ENCODE measurements at regions not wholly inside any gene's neighbourhood (a gene's known extent, or its start where the extent isn't known, plus 50 kb on each side); places are given as distances from the start of the nearest gene placed in this dataset.

GRCh38 chr2:235139956-235140800 is 188.4 kb downstream of the SH3BP4 start:
- no peak for DNase-seq (ENCODE audit: extremely low spot score)
- POLR2A ChIA-PET, result no interaction called here
- TF ChIP-seq L3MBTL2 (conservative IDR thresholded peaks at IDR 0.05) (no peak), SP1 (IDR thresholded peaks at IDR 0.05) (no peak), BHLHE40 (IDR thresholded peaks at IDR 0.05; ENCODE audit: borderline replicate concordance) (no peak), ZNF384 (IDR thresholded peaks at IDR 0.05) (no peak), FOXA1 (IDR thresholded peaks at IDR 0.05) (no peak), FOXM1 (IDR thresholded peaks at IDR 0.05; ENCODE audit: borderline replicate concordance) (no peak), LEF1 (IDR thresholded peaks at IDR 0.05; ENCODE audit: borderline replicate concordance) (no peak), SUZ12 (IDR thresholded peaks at IDR 0.05) (no peak), FOXK2 (IDR thresholded peaks at IDR 0.05) (no peak), CTBP1 (IDR thresholded peaks at IDR 0.05; ENCODE audit: borderline replicate concordance) (no peak), NFRKB (IDR thresholded peaks at IDR 0.05) (no peak)
- CTCF ChIA-PET, result interaction anchor here (0.6 kb wide), 1 partner anchor 453 kb away, joined by 3 read pairs; no protein-coding TSS in a partner anchor

- CTCF ChIA-PET, result interaction anchor here (0.6 kb wide), 1 partner anchor 452 kb away, joined by 3 read pairs; no protein-coding TSS in a partner anchor
- no peak for DNase-seq (ENCODE audit: extremely low spot score)
- TF ChIP-seq LEF1 (IDR thresholded peaks at IDR 0.05; ENCODE audit: borderline replicate concordance) (no peak), TARDBP (IDR thresholded peaks at IDR 0.05) (no peak), FOXA1 (IDR thresholded peaks at IDR 0.05) (no peak), HDGF (IDR thresholded peaks at IDR 0.05; ENCODE audit: borderline replicate concordance) (no peak), SP1 (IDR thresholded peaks at IDR 0.05) (no peak), ARNT (IDR thresholded peaks at IDR 0.05) (no peak), FOXK2 (IDR thresholded peaks at IDR 0.05) (no peak), NFRKB (IDR thresholded peaks at IDR 0.05) (no peak), PKNOX1 (IDR thresholded peaks at IDR 0.05) (no peak)
- POLR2A ChIA-PET, result no interaction called here
These were observed 188.9 kb downstream of the SH3BP4 start for GRCh38 chr2:235140801-235141081.

- TF ChIP-seq BHLHE40 (IDR thresholded peaks at IDR 0.05; ENCODE audit: borderline replicate concordance) (no peak), ZNF384 (IDR thresholded peaks at IDR 0.05) (no peak), SP1 (IDR thresholded peaks at IDR 0.05) (no peak), CTBP1 (IDR thresholded peaks at IDR 0.05; ENCODE audit: borderline replicate concordance) (no peak), FOXK2 (IDR thresholded peaks at IDR 0.05) (no peak), SUZ12 (IDR thresholded peaks at IDR 0.05) (no peak), HDGF (IDR thresholded peaks at IDR 0.05; ENCODE audit: borderline replicate concordance) (no peak), LEF1 (IDR thresholded peaks at IDR 0.05; ENCODE audit: borderline replicate concordance) (no peak), PKNOX1 (IDR thresholded peaks at IDR 0.05) (no peak), NFRKB (IDR thresholded peaks at IDR 0.05) (no peak), FOXM1 (IDR thresholded peaks at IDR 0.05; ENCODE audit: borderline replicate concordance) (no peak), TARDBP (IDR thresholded peaks at IDR 0.05) (no peak), ARNT (IDR thresholded peaks at IDR 0.05) (no peak), FOXA1 (IDR thresholded peaks at IDR 0.05) (no peak), L3MBTL2 (conservative IDR thresholded peaks at IDR 0.05) (no peak), ELF4 (IDR thresholded peaks at IDR 0.05) (no peak)
- ChIA-PET POLR2A (no interaction called here), CTCF (no interaction called here)
- no peak for DNase-seq (ENCODE audit: extremely low spot score)
These were observed 189.8 kb downstream of the SH3BP4 start for GRCh38 chr2:235141411-235142128.

- DNase-seq (ENCODE audit: extremely low spot score), result no peak
- POLR2A ChIA-PET, result no interaction called here
- TF ChIP-seq FOXM1 (IDR thresholded peaks at IDR 0.05; ENCODE audit: borderline replicate concordance), result no peak
- no peak for TF ChIP-seq FOXA1 (IDR thresholded peaks at IDR 0.05)
- TF ChIP-seq L3MBTL2 (conservative IDR thresholded peaks at IDR 0.05), result no peak
- no peak for TF ChIP-seq CTBP1 (IDR thresholded peaks at IDR 0.05; ENCODE audit: borderline replicate concordance)
- no peak for TF ChIP-seq LEF1 (IDR thresholded peaks at IDR 0.05; ENCODE audit: borderline replicate concordance)
- TF ChIP-seq FOXK2 (IDR thresholded peaks at IDR 0.05), result no peak
- TF ChIP-seq HDGF (IDR thresholded peaks at IDR 0.05; ENCODE audit: borderline replicate concordance), result no peak
- no peak for TF ChIP-seq PKNOX1 (IDR thresholded peaks at IDR 0.05)
- CTCF ChIA-PET, result interaction anchor here (0.6 to 0.7 kb wide), 3 partner anchors 354 to 651 kb away, joined by 4 to 9 read pairs (median 4); no protein-coding TSS in a partner anchor
These were observed 190.8 kb downstream of the SH3BP4 start for GRCh38 chr2:235142601-235143000.

GRCh38 chr2:235143789-235144188 is 192.0 kb downstream of the SH3BP4 start:
- TF ChIP-seq LEF1 (IDR thresholded peaks at IDR 0.05; ENCODE audit: borderline replicate concordance), result no peak
- ChIA-PET POLR2A (no interaction called here), CTCF (no interaction called here)
- no peak for DNase-seq (ENCODE audit: extremely low spot score)

- ChIA-PET POLR2A (no interaction called here), CTCF (no interaction called here)
- TF ChIP-seq HDGF (IDR thresholded peaks at IDR 0.05; ENCODE audit: borderline replicate concordance) (no peak), CTBP1 (IDR thresholded peaks at IDR 0.05; ENCODE audit: borderline replicate concordance) (no peak), FOXA1 (IDR thresholded peaks at IDR 0.05) (no peak), ELF4 (IDR thresholded peaks at IDR 0.05) (no peak), FOXM1 (IDR thresholded peaks at IDR 0.05; ENCODE audit: borderline replicate concordance) (no peak), SUZ12 (IDR thresholded peaks at IDR 0.05) (no peak), TARDBP (IDR thresholded peaks at IDR 0.05) (no peak), PKNOX1 (IDR thresholded peaks at IDR 0.05) (no peak), L3MBTL2 (conservative IDR thresholded peaks at IDR 0.05) (no peak), ZNF384 (IDR thresholded peaks at IDR 0.05) (no peak), ARNT (IDR thresholded peaks at IDR 0.05) (no peak), LEF1 (IDR thresholded peaks at IDR 0.05; ENCODE audit: borderline replicate concordance) (no peak), SP1 (IDR thresholded peaks at IDR 0.05) (no peak), BHLHE40 (IDR thresholded peaks at IDR 0.05; ENCODE audit: borderline replicate concordance) (no peak), NFRKB (IDR thresholded peaks at IDR 0.05) (no peak), FOXK2 (IDR thresholded peaks at IDR 0.05) (no peak)
- DNase-seq (ENCODE audit: extremely low spot score), result no peak
These were observed 192.5 kb downstream of the SH3BP4 start for GRCh38 chr2:235144291-235144690.

Data from HEK293T (cell line).